Kidney glomerular epithelial cell (primary cell): ENCODE measurements at regions not wholly inside any gene's neighbourhood (a gene's known extent, or its start where the extent isn't known, plus 50 kb on each side); places are given as distances from the start of the nearest gene placed in this dataset.

ENCODE experiments used
- DNase-seq: peaks from one replicate; lab custom pipeline; 2025; lab: John Stamatoyannopoulos, UW

GRCh38 chr12:126512916-126513913 is 1448.0 kb downstream of the AACS start:
- no peak for DNase-seq

GRCh38 chr12:126518596-126519200 is 1453.5 kb downstream of the AACS start:
- no peak for DNase-seq

GRCh38 chr12:126519833-126520232 is 1454.6 kb downstream of the AACS start:
- no peak for DNase-seq

GRCh38 chr12:126523891-126524290 is 1458.7 kb downstream of the AACS start:
- DNase-seq, result no peak

GRCh38 chr12:126534495-126534894 is 1469.3 kb downstream of the AACS start:
- no peak for DNase-seq

- DNase-seq, result no peak
Measured at GRCh38 chr12:126534942-126535341, 1469.7 kb downstream of the AACS start.

GRCh38 chr12:126535971-126536370 is 1470.7 kb downstream of the AACS start:
- DNase-seq, result no peak

- DNase-seq, result no peak
Measured at GRCh38 chr12:126537961-126538530, 1472.8 kb downstream of the AACS start.

- DNase-seq, result no peak
Measured at GRCh38 chr12:126538888-126539287, 1473.7 kb downstream of the AACS start.

- DNase-seq, result no peak
Measured at GRCh38 chr12:126545411-126545810, 1480.2 kb downstream of the AACS start.

- DNase-seq, result no peak
Measured at GRCh38 chr12:126547905-126548304, 1482.7 kb downstream of the AACS start.

GRCh38 chr12:126551869-126552268 is 1486.6 kb downstream of the AACS start:
- no peak for DNase-seq

GRCh38 chr12:126554625-126555024 is 1489.4 kb downstream of the AACS start:
- no peak for DNase-seq

GRCh38 chr12:126557659-126558058 is 1492.4 kb downstream of the AACS start:
- no peak for DNase-seq

GRCh38 chr12:126558219-126558618 is 1493.0 kb downstream of the AACS start:
- DNase-seq, result no peak

- DNase-seq, result no peak
Measured at GRCh38 chr12:126558810-126559209, 1493.6 kb downstream of the AACS start.

- DNase-seq, result no peak
Measured at GRCh38 chr12:126567016-126567415, 1501.8 kb downstream of the AACS start.

- DNase-seq, result no peak
Measured at GRCh38 chr12:126569706-126570105, 1504.5 kb downstream of the AACS start.

- no peak for DNase-seq
Measured at GRCh38 chr12:126570566-126570965, 1505.3 kb downstream of the AACS start.

GRCh38 chr12:126572170-126572569 is 1506.9 kb downstream of the AACS start:
- no peak for DNase-seq

- DNase-seq, result no peak
Measured at GRCh38 chr12:126581655-126582054, 1516.4 kb downstream of the AACS start.

- no peak for DNase-seq
Measured at GRCh38 chr12:126582231-126582630, 1517.0 kb downstream of the AACS start.
